AG20443 (cell line): ENCODE measurements at regions not wholly inside any gene's neighbourhood (a gene's known extent, or its start where the extent isn't known, plus 50 kb on each side); places are given as distances from the start of the nearest gene placed in this dataset.
"Not testable (repeated sequence)": the region's sequence is repeated elsewhere in the genome, so short reads cannot be mapped to it uniquely, and the experiment has no call there.

Experiments used
- DNase-seq: peaks from one replicate; pipeline ENCODE4 v3.0.0; 2012; ENCODE audit warnings: low spot score, mixed read lengths

DNA sequence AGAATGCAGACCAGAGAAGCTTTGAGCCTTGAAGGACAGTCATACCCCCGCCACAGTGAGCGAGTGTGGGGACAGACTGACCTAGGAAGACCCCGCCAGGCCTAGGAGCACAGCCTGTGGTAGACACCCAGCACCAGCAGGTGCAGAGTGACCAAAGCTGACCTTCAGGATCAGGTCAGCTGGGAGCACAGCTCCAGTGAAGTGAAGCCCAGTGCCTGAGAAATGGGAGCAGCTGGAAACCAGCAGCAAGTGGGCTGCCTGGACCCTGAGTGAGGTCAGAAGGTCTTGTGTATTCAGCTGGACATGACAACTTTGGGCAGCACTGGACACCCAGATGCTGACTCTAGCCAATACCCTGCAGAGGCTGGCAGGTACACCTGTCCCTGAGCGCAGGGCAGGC, 268.9 kb downstream of the TEX29 start:
- DNase-seq = no peak

DNA sequence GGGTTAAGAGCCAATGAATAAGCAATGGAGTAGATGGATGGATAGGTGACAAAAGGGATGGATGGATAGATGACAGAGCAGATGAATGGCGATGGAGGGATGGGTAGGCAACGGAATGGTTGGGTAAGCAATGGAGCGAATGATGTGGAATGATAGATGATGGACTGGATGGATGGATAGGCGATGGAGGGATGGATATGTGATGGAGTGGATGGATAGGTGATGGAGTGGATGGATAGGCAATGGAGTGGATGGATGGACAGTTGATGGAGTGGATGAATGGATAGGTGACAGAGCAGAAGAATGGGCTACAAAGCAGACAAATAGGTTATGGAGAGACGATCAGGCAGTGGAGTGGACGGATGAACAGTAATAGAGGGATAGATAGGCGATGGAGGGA, 269.6 kb downstream of the TEX29 start:
- DNase-seq = no peak

DNA sequence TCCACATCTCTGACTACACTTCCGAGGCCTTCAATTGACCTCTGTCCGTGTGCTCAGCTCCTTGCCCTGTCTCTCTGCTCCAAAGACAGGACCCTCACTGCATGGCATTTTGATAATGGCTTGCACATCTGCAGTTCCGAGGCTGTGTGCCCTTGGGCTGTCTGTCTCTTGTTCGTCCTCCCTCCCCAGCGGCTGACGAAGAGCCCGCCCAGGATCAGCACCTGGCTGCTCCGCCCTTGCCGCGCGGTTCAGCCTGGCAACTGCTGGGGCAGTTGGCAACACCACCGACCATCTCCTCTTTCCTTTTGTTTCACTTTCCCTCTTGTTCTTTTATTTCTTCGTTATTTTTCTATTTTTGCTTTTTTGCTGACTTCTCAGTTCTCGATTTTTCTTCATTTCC, 270.4 kb downstream of the TEX29 start:
- no peak for DNase-seq

DNA sequence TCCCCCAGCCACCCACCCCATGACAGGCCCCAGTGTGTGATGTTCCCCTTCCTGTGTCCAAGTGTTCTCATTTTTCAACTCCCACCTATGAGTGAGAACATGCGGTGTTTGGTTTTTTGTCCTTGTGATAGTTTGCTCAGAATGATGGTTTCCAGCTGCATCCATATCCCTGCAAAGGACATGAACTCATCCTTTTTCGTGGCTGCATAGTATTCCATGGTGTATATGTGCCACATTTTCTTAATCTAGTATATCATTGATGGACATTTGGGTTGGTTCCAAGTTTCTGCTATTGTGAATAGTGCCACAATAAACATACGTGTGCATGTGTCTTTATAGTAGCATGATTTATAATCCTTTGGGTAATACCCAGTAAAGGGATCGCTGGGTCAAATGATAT, 273.0 kb downstream of the TEX29 start:
- DNase-seq = not testable (repeated sequence)

DNA sequence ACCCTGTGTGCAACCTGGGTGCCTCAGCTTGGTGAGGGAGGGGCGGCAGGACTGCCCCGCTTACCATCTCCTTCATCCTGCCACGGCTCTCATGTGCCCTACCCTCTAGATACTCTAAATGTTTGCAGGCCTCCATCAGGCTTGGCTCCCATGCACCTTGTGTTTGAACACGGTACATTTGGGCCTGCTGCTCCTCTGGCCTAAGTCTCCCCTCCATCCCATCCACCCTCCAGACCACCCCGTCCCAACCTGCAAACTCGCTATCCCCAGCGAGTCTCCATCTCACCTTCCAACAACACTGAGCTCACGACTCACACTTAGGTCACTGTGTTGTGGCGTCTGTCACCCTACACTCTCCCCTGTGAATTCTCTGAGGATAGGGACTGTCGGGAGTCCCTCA, 274.2 kb downstream of the TEX29 start:
- DNase-seq = no peak

DNA sequence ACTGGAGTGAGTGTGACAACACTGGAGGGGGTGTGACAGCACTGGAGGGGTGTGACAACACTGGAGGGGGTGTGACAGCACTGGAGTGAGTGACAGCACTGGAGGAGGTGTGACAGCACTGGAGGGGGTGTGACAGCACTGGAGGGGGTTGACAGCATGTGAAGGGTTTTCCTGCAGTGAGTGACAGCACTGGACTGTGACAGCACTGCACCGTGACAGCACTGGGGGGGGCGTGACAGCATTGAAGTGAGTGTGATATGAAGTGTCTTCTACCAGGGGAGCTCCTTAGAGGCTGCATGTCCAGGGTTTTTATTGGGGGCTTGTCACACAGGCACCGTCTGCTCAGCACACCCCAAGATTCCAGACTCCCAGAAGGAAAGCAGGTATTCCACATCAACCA, 274.8 kb downstream of the TEX29 start:
- DNase-seq = no peak

DNA sequence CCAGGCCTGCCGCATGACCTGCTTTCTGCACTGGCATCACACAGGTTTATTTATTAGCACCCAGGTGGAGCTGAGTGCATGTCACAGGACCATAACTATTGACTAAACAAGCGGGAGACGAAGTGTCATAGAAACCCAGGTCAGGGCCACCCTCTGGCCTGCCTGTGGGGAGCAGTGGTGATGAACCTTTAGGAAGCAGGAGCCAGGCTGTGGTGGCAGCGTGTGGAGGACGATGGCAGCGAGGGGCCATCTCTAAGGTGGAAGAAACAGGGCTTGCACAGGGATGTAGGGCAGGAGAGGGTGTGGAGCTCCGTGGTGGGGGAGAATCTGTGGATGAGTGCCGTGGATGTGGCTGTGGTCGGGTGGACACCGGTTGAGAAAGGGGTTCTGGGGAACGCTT, 275.3 kb downstream of the TEX29 start:
- DNase-seq = no peak

DNA sequence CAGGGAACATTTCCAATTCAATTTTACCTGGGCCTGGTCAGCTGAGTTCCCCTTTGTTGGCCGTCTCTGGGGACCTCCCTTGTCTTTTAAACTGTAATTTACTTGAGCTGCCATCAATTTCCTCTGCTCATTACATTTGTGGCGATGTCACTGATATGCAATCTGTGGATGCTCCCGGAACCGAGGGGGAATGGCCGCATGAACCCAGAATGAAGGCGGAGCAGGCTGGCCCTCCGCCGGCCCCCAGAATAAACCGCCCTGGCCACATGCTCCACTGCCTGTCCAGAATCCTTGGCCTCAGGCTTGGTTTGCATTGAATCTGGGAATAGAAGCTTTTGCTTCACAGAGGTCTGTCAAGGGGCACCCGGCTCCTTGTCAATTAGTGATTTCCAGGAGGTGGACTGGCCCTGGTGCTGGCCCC, 276.8 kb downstream of the TEX29 start:
- DNase-seq = no peak

DNA sequence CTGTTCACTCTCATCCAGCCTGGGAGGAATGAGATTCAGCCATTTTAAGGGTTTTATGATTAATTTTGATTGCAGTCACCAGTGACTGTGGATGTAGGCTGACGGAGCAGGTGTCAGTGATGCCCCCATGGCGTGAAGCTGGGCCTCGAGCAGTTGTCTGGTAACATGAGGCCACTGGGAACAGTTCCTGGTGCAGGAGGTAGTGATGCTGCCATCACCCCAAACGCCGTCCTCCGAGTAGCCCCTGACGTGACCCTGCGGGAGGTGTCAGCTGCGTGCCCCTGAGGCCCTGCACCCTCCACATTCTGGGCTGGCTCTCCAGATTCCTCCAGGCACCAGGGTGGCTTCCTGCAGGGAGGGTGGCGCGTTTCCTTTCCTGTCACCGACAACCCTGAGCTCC, 277.2 kb downstream of the TEX29 start:
- DNase-seq = no peak

DNA sequence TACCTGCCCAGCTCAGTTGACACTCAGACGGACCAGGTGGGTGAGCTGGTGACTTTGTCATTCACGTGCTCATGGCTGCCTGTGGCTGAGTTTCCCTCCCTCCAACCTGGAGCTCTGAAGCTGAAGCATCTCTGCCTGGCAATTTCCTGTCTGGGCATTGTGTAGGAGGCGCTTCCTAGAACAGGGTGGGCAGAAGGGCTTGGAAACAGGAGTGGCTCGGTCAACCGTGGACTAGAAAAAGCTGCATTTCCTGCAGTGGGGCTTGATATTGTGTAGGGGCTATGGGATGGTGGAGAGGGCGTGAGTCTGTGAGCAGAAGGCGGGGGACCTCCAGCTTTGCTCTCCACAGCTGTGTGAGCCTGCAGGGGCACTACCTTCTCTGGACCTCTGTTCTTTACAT, 278.3 kb downstream of the TEX29 start:
- no peak for DNase-seq

DNA sequence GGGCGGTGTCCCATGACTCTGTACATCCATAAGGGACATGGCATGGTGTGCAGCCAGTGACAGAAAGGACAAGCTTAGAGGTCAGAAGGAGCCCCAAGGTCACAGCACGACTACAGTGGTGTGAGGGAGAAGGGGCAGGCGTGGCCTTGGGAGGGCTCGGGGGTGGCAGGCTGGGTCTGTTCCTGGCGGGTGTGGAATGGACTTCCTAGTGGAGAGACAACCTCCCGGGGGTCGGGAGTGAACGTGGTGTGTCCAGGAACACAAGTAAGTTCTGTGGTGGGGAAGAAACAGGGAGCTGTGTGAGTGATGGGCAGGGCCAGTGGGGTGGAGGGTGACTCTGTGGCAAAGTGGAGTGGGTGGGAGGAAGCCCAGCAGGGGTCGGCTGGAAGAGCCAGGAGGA, 279.3 kb downstream of the TEX29 start:
- no peak for DNase-seq

DNA sequence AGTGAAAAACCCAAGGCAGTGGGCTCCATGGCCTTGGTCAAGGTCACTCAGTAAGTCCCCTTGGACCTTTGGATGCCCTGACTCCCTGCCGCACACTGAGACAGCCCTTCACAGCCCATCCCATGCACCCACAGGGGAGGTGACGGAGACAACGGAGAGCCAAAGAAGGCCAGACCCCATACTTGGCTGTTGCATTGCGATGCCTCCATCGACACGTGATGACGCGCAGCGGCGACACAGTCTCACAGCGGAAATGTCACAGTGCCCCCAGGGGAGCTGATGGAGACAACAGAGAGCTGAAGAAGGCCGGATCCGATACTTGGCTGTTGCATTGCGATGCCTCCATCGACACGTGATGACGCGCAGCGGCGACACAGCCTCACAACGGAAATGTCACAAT, 282.4 kb downstream of the TEX29 start:
- DNase-seq = no peak

DNA sequence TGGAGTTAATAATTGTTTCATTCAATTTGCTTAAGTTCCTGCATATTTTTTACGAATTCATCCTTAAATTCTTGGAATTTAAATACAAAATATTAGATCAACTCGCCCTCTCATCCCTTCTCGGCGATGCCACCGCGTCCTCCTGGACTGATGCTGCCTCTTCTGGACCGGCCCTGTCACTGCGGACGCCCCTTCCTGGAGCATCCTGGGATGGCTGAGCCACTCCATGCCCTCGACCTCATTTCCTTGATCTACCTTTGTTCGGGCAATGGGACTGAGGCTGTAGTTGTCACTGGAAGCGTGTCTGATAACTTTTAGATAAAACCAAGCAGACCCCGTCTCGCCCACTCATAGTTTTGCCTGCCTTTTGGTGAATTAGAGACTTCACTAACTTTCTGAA, 283.7 kb downstream of the TEX29 start:
- no peak for DNase-seq

DNA sequence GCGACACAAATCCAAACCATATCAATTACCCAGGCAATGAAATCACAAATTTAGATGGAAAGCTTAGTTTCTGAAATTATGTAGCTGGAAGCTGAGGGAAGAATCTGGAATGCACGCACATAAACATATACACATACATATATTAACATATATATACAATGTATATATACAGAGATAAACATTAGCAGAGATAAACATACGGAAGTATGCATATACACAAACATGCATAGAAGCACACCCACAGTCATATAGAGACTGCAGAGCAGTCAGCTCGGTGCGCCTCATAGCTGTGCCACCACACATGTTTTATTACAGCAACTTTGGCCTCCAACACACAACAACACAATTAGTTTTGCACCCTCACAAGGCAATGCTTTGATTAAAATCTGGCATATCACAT, 288.1 kb downstream of the TEX29 start:
- DNase-seq = no peak

DNA sequence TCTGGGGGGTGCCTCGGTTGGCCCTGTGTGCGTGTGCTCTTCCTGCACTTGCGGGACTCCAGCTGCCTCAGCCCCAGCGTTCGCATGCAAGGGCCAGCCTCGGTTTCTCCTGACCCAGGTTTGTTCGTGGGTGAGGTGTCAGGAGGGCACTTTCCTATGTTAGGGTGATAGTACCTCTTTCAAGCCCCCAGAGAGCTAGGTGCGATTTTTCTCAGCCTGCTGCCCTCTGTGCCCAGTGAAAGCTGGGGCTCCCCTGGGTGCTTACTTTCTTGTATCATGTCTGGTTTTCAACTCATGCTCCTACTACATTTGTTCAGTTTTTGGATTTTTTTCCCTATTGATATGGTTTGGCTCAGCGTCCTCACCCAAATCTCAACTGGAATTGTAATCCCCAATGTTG, 289.2 kb downstream of the TEX29 start:
- DNase-seq = no peak

DNA sequence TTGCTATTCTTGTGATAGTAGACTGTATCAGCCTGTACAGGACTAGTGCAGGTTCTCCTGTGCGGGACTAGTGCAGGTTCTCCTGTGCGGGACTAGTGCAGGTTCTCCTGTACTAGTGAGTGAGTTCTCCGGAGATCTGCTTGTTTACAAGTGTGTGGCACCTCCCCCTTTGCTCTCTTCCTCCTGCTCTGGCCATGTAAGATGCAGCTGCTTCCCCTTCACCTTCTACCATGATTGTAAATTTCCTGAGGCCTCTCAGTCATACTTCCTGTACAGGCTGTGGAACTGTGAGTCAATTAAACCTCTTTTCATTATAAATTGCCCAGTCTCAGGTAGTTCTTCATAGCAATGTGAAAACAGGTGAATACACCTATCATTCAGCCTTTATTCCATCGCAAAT, 289.6 kb downstream of the TEX29 start:
- DNase-seq = no peak

DNA sequence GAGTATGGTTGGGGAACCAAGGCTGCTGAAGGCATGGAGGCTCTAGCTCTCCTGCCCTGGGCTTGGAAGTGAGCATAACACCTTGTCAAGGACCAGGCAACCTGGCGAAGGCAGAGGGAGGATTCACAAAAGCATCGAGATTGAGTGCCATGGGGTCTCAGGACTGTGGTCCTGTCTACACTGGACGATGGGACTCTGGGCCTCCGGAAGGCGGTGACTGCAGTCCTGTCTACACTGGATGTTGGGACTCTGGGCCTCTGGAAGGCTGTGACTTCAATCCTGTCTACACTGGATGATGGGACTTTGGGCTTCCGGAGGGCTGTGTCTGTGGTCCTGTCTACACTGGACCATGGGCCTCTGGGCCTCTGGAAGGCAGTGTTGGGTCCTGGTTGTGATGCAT, 290.4 kb downstream of the TEX29 start:
- DNase-seq = no peak

DNA sequence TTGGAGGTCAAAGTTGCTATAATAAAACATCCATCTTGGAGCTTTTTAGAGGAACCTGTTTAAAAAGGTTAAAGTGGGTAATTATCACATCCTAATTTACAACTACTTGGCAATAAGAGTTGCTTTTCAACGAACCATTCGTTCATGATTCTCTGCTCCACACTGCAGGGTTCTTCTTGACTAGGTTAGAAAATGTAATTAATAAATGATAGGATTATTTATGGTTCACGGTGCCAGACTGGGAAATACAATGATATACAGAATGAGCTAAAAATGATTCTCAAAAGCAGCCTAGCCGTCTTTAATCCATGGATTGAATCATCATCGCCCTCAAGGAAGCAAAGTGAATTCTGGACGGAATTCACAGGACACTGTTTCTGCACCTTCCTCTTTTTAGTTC, 291.2 kb downstream of the TEX29 start:
- DNase-seq = no peak

DNA sequence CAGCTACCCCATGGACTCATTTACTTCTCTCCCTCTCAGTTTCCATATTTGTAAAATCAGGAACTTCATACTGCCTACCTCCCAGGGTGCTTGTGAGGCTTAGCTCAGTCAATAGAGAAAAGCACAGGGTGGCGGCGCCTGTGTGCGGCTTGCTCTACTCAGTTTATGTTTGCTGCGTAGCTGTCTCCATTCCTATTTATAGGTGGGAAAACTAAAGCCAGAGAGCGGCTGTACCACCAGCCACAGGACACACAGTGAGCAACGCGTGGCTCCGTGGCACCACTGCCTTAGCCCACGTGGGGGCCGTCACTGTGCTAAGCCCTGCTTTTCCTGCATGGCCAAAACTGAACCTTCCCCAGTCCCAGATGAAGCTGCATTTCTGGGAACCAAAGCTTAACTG, 292.4 kb downstream of the TEX29 start:
- DNase-seq = no peak

DNA sequence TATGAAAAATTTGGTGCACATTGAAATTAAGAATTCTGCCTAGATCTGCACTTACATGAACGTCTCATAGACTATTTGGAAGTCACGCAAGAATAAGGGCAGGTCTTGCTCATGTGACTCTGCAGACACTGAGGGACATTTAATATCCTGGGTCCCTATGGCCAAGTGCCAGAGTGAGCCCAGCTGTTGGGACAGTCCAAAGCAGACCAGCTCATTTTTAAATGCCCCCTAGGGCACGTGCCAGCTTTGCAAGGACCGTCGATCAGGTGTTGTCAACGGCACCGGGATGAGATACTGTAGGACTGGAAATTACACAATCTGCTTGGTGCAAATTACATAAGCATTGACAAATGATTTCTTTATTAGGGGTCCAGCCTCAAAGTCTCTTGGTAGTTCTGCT, 293.6 kb downstream of the TEX29 start:
- no peak for DNase-seq

DNA sequence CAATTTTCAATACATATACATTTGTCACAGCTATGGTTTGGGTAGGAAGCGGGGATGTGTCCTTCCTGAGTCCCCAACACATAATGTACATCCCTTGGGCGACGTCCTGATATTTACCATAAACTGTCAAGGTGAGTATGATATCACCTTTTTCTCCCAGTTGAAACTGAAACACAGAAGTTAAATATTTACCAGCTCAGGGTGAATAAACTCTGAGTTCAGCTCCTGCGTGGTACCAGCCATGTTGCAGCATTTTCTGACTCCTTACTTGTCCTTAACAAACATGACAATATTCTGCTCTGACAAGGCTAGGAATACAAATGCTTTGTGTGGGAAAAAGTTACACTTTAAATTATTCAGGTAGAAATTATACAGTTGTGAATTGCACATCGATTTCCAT, 294.2 kb downstream of the TEX29 start:
- DNase-seq = no peak

DNA sequence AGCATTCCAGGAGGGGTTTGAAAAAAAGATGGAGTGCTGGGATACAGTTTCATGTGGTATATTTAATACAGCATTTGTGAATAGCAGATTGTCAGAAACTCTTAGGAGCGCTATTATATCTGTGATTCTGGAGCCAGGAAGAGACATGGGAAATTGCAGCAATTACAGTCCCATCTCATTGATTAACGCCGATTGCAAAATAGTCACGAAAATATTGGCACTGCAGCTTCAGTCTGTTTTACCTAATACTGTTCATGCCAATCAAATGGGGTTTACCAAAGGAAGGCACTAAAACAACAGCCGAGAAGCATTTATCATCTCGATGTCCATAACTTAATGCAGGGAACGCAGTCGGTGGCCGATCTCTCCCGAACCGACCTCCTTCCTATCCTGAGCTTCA, 295.8 kb downstream of the TEX29 start:
- DNase-seq = no peak

DNA sequence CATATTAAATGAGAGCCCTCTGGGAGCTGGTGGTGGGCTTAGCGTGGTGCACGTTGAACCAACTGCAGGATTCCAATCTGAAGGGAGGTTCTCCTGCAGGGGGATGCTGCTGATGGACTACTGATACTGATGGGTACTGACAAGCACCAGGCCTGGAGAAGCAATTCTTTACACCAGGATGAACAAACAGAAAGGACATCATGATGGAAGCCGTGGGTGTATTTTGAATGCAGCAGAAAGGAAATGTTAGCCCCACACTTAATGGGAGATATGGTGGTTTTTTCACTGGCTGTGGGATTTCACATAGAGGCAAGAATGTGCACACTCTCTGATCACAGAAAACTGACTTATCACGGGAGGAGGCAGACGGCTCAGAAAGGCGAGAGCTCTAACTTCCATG, 299.7 kb downstream of the TEX29 start:
- no peak for DNase-seq

DNA sequence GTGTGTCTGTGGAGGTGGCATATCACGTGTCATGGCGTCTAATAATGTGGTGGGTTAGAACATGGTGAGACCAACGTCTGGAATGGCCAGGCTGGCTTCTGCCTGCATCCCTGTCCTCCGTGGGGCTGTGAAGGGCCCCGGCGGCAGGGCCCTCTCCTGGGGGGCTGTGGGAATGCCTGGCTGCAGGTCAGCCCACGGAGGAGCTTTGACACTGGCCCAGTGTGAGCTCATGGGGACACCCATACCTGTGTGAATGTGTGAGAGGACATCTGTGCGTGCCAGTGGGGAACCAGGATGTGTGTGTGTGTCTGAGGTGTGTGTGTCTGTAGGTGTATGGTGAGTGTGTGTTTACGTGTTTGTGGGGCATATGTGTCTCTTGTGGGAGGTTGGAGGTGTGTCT, 300.1 kb downstream of the TEX29 start:
- DNase-seq = no peak

DNA sequence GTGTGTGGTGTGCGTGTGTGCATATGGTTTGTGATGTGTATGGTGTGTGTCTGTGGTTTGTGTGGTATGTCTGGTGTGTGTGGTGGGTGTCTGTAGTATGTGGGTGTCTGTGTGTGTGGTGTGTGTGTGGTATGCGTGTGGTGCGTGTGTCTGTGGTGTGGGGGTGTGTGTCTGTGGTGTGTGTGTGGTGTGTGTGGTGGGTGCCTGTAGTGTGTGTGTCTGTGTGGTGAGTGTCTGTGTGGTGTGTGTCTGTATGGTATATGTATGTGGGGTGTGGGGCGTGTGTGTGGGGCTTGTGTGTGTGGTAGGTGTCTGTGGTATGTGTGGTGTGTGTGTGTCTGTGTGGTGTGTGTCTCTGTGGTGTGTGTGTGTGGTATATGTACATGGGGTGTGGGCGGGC, 300.7 kb downstream of the TEX29 start:
- no peak for DNase-seq
